Right lobe of liver (tissue), 4 donors: ENCODE measurements at regions not wholly inside any gene's neighbourhood (a gene's known extent, or its start where the extent isn't known, plus 50 kb on each side); places are given as distances from the start of the nearest gene placed in this dataset.

ENCODE experiments used
- CTCF ChIP-seq, 4 donors: fragments of 200-600 bp in 3 of 4; fragments of 450-650 bp in 1 of 4; IDR thresholded peaks; one replicate each; pipeline versions ENCODE4 v1.5.1 to v1.8.0; 2016 to 2022; ENCODE audit warnings: antibody characterized with exemption in 4 of 4, mild to moderate bottlenecking in 2 of 4
- POLR2A ChIP-seq: fragments of 450-650 bp; IDR thresholded peaks from one replicate; pipeline ENCODE4 v1.6.1; 2017; ENCODE audit warnings: antibody characterized with exemption, mild to moderate bottlenecking
- donor health status: DM: no; HTN: no; CAD: no.
- donor health status: DM: no; HTN: no; CAD: no.
- donor health status: DM: no; HTN: yes; CAD: no.

GRCh38 chr3:78273326-78273725, 1233.4 kb downstream of the ROBO2 start:
- no peak for TF ChIP-seq POLR2A
- no peak for TF ChIP-seq CTCF (IDR thresholded peaks at IDR 0.05)
